ENCODE measurements at regions not wholly inside any gene's neighbourhood (a gene's known extent, or its start where the extent isn't known, plus 50 kb on each side); places are given as distances from the start of the nearest gene placed in this dataset.

DNA sequence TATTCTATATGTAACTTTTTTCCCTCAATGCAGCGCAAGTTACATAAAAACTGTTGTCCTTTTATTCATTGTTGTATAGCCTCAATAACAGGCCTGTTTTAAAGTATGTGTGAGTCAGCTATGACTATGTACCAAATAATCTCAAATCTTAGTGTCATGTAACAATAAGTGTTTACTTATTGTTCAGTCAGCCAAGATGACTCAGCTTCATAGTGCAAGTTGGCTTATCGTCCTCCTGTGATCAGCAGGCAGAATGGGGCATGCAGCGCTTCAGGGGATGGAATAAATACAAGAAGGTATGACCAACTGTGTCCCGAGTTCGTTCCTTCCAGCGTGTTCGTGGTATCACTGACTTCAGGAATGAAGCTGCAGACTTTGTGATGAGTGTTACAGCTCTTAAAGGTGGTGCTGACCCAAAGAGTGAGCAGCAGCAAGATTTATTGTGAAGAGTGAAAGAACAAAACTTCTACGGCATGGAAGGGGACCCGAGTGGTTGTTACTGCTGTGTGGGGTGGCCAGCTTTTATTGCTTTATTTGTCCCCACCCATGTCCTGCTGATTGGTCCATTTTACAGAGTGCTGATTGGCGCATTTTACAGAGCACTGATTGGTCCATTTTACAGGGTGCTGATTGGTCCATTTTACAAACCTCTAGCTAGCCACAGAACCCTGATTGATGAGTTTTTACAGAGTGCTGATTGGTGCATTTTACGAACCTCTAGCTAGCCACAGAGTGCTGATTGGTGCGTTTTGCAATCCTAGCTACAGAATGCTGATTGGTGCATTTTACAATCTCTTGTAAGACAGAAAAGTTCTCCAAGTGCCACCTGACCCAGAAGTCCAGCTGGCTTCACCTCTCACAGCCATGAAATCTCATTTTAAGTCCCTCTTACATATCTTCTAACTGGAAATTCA is 1016.0 kb downstream of the MCTP2 start:
- TF ChIP-seq POU2F2 (IDR thresholded peaks at IDR 0.05; ENCODE audit: low read depth, low read length) (no peak), TAF1 (IDR thresholded peaks at IDR 0.05; ENCODE audit: low read depth, low read length) (no peak), POLR2A (IDR thresholded peaks at IDR 0.05; ENCODE audit: low read depth, low read length) (no peak)

Data from GM12891 (cell line).